Neural progenitor cell (in vitro differentiated cells): ENCODE measurements at regions not wholly inside any gene's neighbourhood (a gene's known extent, or its start where the extent isn't known, plus 50 kb on each side); places are given as distances from the start of the nearest gene placed in this dataset.
"Not testable (repeated sequence)": the region's sequence is repeated elsewhere in the genome, so short reads cannot be mapped to it uniquely, and the experiment has no call there.

ENCODE experiments used
- DNase-seq: peaks from one replicate; pipeline ENCODE4 v3.0.0-alpha.2; 2016; ENCODE audit warnings: low spot score
- H2AFZ ChIP-seq: fragments of 200-600 bp; sonication (generic); replicated peaks from 2 replicates; pipeline ENCODE4 v1.6.1; 2016; ENCODE audit warnings: antibody characterized with exemption
- H3F3A ChIP-seq: fragments of 200-600 bp; sonication (generic); 2 replicates; pipeline ENCODE4 v1.6.1; 2016; ENCODE audit warnings: antibody characterized with exemption, low read depth
- H3K27ac ChIP-seq: fragments of 200-600 bp; sonication (generic); 2 replicates; pipeline ENCODE4 v1.5.1; 2016; ENCODE audit warnings: mild to moderate bottlenecking
- H3K27me3 ChIP-seq: fragments of 200-600 bp; sonication (generic); 2 replicates; pipeline ENCODE4 v1.6.1; 2016; ENCODE audit warnings: mild to moderate bottlenecking, moderate library complexity
- H3K36me3 ChIP-seq: fragments of 200-600 bp; sonication (generic); 2 replicates; pipeline ENCODE4 v1.5.1; 2016
- H3K4me1 ChIP-seq: fragments of 200-600 bp; sonication (generic); 2 replicates; pipeline ENCODE4 v1.6.1; 2016; ENCODE audit warnings: mixed run types
- H3K4me2 ChIP-seq: fragments of 200-600 bp; sonication (generic); 2 replicates; pipeline ENCODE4 v1.6.1; 2016
- H3K4me3 ChIP-seq: fragments of 200-600 bp; sonication (generic); 2 replicates; pipeline ENCODE4 v1.5.1; 2016
- H3K79me2 ChIP-seq: fragments of 200-600 bp; sonication (generic); 2 replicates; pipeline ENCODE4 v1.6.1; 2016; ENCODE audit warnings: low read depth
- H3K9ac ChIP-seq: fragments of 200-600 bp; sonication (generic); 2 replicates; pipeline ENCODE4 v1.6.1; 2016
- H3K9me3 ChIP-seq: fragments of 200-600 bp; sonication (generic); 2 replicates; pipeline ENCODE4 v1.5.1; 2016; ENCODE audit warnings: low read depth
- H4K20me1 ChIP-seq: fragments of 200-600 bp; sonication (generic); 2 replicates; pipeline ENCODE4 v1.6.1; 2016; ENCODE audit warnings: low read depth
- H3K27ac Mint-ChIP-seq: 3 replicates; pipeline ENCODE4 v1.8.0; 2021; ENCODE audit warnings: mixed read lengths
- H3K27me3 Mint-ChIP-seq: 2 replicates; pipeline ENCODE4 v1.8.0; 2022; ENCODE audit warnings: low read depth, mild to moderate bottlenecking, inconsistent platforms, moderate library complexity, mixed read lengths; ENCODE audit not compliant: insufficient read depth
- H3K36me3 Mint-ChIP-seq: 3 replicates; pipeline ENCODE4 v1.8.0; 2021; ENCODE audit warnings: mixed read lengths
- H3K4me1 Mint-ChIP-seq: 3 replicates; pipeline ENCODE4 v1.8.0; 2021; ENCODE audit warnings: mixed read lengths
- H3K4me3 Mint-ChIP-seq: 3 replicates; pipeline ENCODE4 v1.8.0; 2021; ENCODE audit warnings: mild to moderate bottlenecking, moderate library complexity, mixed read lengths
- H3K9me3 Mint-ChIP-seq: 3 replicates; pipeline ENCODE4 v1.8.0; 2020; ENCODE audit warnings: mixed read lengths
- CTCF ChIP-seq: fragments of 200-600 bp; sonication (generic); IDR thresholded peaks from 2 replicates; pipeline ENCODE4 v1.5.1; 2017; ENCODE audit warnings: antibody characterized with exemption, mild to moderate bottlenecking
- EZH2 ChIP-seq: fragments of 200-600 bp; sonication (generic); IDR thresholded peaks from 2 replicates; pipeline ENCODE4 v1.6.1; 2017; ENCODE audit warnings: antibody characterized with exemption, mild to moderate bottlenecking, moderate library complexity
- EZH2phosphoT487 ChIP-seq: fragments of 200-600 bp; sonication (generic); IDR thresholded peaks from 2 replicates; pipeline ENCODE4 v1.6.1; 2017; ENCODE audit warnings: antibody characterized with exemption

- Mint-ChIP-seq H3K36me3 (no peaks in the 10 kb centered on the region), H3K27ac (no peak overlapping the region), H3K27me3 (peaks cover 9% of the 10 kb centered on the region), H3K4me1 (peaks cover 24% of the 10 kb centered on the region), H3K4me3 (no peak overlapping the region), H3K9me3 (no peaks in the 10 kb centered on the region)
- DNase-seq = no peak
- no peak overlapping the region for H2AFZ ChIP-seq
- TF ChIP-seq CTCF (no peak), EZH2 (no peak), EZH2phosphoT487 (no peak)
- no peaks in the 10 kb centered on the region for H3K9me3 ChIP-seq
- no peaks in the 10 kb centered on the region for H4K20me1 ChIP-seq
- H3K4me3 ChIP-seq = no peak overlapping the region
- peaks cover 4% of the 10 kb centered on the region for H3K4me1 ChIP-seq
- no peaks in the 10 kb centered on the region for H3K79me2 ChIP-seq
- H3K27ac ChIP-seq = no peak overlapping the region
- no peak overlapping the region for H3K4me2 ChIP-seq
- H3K27me3 ChIP-seq = no peaks in the 10 kb centered on the region
- no peaks in the 10 kb centered on the region for H3F3A ChIP-seq
- H3K36me3 ChIP-seq = no peaks in the 10 kb centered on the region
- no peak overlapping the region for H3K9ac ChIP-seq
These were observed 348.8 kb upstream of the C2CD4B start for GRCh38 chr15:62513893-62514292.

GRCh38 chr15:62515696-62516395, 350.8 kb upstream of the C2CD4B start:
- Mint-ChIP-seq H3K27ac (no peak overlapping the region), H3K4me3 (no peak overlapping the region), H3K9me3 (no peaks in the 10 kb centered on the region), H3K36me3 (no peaks in the 10 kb centered on the region), H3K27me3 (peaks cover 2% of the 10 kb centered on the region), H3K4me1 (peaks cover 12% of the 10 kb centered on the region)
- TF ChIP-seq EZH2phosphoT487 (no peak), CTCF (no peak), EZH2 (no peak)
- Histone ChIP-seq H3K4me1 (no peaks in the 10 kb centered on the region), H3K9me3 (no peaks in the 10 kb centered on the region), H3K4me3 (no peak overlapping the region), H3K79me2 (no peaks in the 10 kb centered on the region), H3K9ac (no peak overlapping the region), H3K27ac (no peak overlapping the region), H3K27me3 (no peaks in the 10 kb centered on the region), H3K36me3 (no peaks in the 10 kb centered on the region), H3F3A (no peaks in the 10 kb centered on the region), H3K4me2 (no peak overlapping the region), H4K20me1 (no peaks in the 10 kb centered on the region), H2AFZ (no peak overlapping the region)
- no peak for DNase-seq

- H3K79me2 ChIP-seq = no peaks in the 10 kb centered on the region
- H3K9ac ChIP-seq = no peak overlapping the region
- peaks cover 17% of the 10 kb centered on the region for H3K4me1 ChIP-seq
- no peaks in the 10 kb centered on the region for H3K36me3 ChIP-seq
- H3K9me3 ChIP-seq = no peaks in the 10 kb centered on the region
- H3K27ac ChIP-seq = no peak overlapping the region
- no peaks in the 10 kb centered on the region for H4K20me1 ChIP-seq
- peaks cover 2% of the 10 kb centered on the region for H3K27me3 Mint-ChIP-seq
- no peaks in the 10 kb centered on the region for H3K36me3 Mint-ChIP-seq
- no peaks in the 10 kb centered on the region for H3K9me3 Mint-ChIP-seq
- no peak overlapping the region for H3K27ac Mint-ChIP-seq
- H3F3A ChIP-seq = no peaks in the 10 kb centered on the region
- H3K4me1 Mint-ChIP-seq = peaks cover 26% of the 10 kb centered on the region
- no peaks in the 10 kb centered on the region for H3K27me3 ChIP-seq
- H3K4me3 Mint-ChIP-seq = no peak overlapping the region
- H3K4me2 ChIP-seq = no peak overlapping the region
- TF ChIP-seq EZH2phosphoT487 (no peak), EZH2 (no peak), CTCF (no peak)
- no peak overlapping the region for H3K4me3 ChIP-seq
- H2AFZ ChIP-seq = no peak overlapping the region
- DNase-seq = no peak
These were observed 352.5 kb upstream of the C2CD4B start for GRCh38 chr15:62517541-62517940.

- not testable (repeated sequence) for H2AFZ ChIP-seq, H3K27ac ChIP-seq, H4K20me1 ChIP-seq, H3K27ac Mint-ChIP-seq, H3K27me3 Mint-ChIP-seq, H3K4me2 ChIP-seq, DNase-seq, H3K36me3 Mint-ChIP-seq, H3K9me3 ChIP-seq, H3K9me3 Mint-ChIP-seq, H3K4me3 ChIP-seq, H3K4me3 Mint-ChIP-seq, H3K9ac ChIP-seq, H3K27me3 ChIP-seq, H3K79me2 ChIP-seq, H3K36me3 ChIP-seq, H3F3A ChIP-seq
- peaks cover 18% of the 10 kb centered on the region for H3K4me1 ChIP-seq
- peaks cover 24% of the 10 kb centered on the region for H3K4me1 Mint-ChIP-seq
These were observed 353.6 kb upstream of the C2CD4B start for GRCh38 chr15:62518666-62519065.
